Fibroblast of lung (primary cell): ENCODE measurements at regions not wholly inside any gene's neighbourhood (a gene's known extent, or its start where the extent isn't known, plus 50 kb on each side); places are given as distances from the start of the nearest gene placed in this dataset.

Experiments used
- CTCF ChIP-seq, 2 donors: IDR thresholded peaks in 1 of 2; conservative IDR thresholded peaks in 1 of 2; 1 replicate in 1 of 2; 2 replicates in 1 of 2; pipeline ENCODE4 v1.5.1; 2011 to 2012; ENCODE audit warnings: low read length in 2 of 2, control low read depth in 1 of 2, inconsistent platforms in 1 of 2, low read depth in 1 of 2, mild to moderate bottlenecking in 1 of 2
- EZH2 ChIP-seq: IDR thresholded peaks from 2 replicates; pipeline ENCODE4 v1.5.1; 2012; ENCODE audit warnings: low read length, control low read depth, mild to moderate bottlenecking; ENCODE audit errors: missing control alignments

GRCh38 chr10:94103192-94103591, 109.5 kb downstream of the PLCE1 start:
- TF ChIP-seq CTCF (conservative IDR thresholded peaks at IDR 0.05 in 1 of 2, IDR thresholded peaks at IDR 0.05 in 1 of 2; ENCODE audit: low read depth in 1 of 2, low read length in 2 of 2) (no peak), EZH2 (no peak)
